ENCODE measurements at regions not wholly inside any gene's neighbourhood (a gene's known extent, or its start where the extent isn't known, plus 50 kb on each side); places are given as distances from the start of the nearest gene placed in this dataset.

GRCh38 chr7:45461026-45461425 lies 113.1 kb upstream of the ADCY1 start:
- DNase-seq (ENCODE audit: extremely low spot score): no peak
- no peak for TF ChIP-seq CTCF (IDR thresholded peaks at IDR 0.05; ENCODE audit: control extremely low read depth, extremely low read depth, low read depth, missing control alignments)
- POLR2A ChIA-PET: no interaction called here
- CTCF ChIA-PET: no interaction called here

GRCh38 chr7:45469103-45469502 lies 105.1 kb upstream of the ADCY1 start:
- no peak for DNase-seq (ENCODE audit: extremely low spot score)
- ChIA-PET CTCF (no interaction called here), POLR2A (no interaction called here)
- no peak for TF ChIP-seq CTCF (IDR thresholded peaks at IDR 0.05; ENCODE audit: control extremely low read depth, extremely low read depth, low read depth, missing control alignments)

- CTCF ChIA-PET: no interaction called here
These were observed 104.1 kb upstream of the ADCY1 start for GRCh38 chr7:45470031-45470430.

GRCh38 chr7:45479781-45480180 lies 94.4 kb upstream of the ADCY1 start:
- DNase-seq (ENCODE audit: extremely low spot score): no peak
- POLR2A ChIA-PET: no interaction called here
- CTCF ChIA-PET: no interaction called here
- no peak for TF ChIP-seq CTCF (IDR thresholded peaks at IDR 0.05; ENCODE audit: control extremely low read depth, extremely low read depth, low read depth, missing control alignments)

More at GRCh38 chr7:45470031-45470430, 104.1 kb upstream of the ADCY1 start:
- no peak for TF ChIP-seq CTCF (IDR thresholded peaks at IDR 0.05; ENCODE audit: control extremely low read depth, extremely low read depth, low read depth, missing control alignments)
- POLR2A ChIA-PET: no interaction called here
- DNase-seq (ENCODE audit: extremely low spot score): no peak

GRCh38 chr7:45482451-45482850 lies 91.7 kb upstream of the ADCY1 start:
- ChIA-PET CTCF (interaction anchor here (1.5 kb wide), 1 partner anchor 16 kb away, joined by 4 read pairs; no protein-coding TSS in a partner anchor), POLR2A (no interaction called here)
- TF ChIP-seq CTCF (IDR thresholded peaks at IDR 0.05; ENCODE audit: control extremely low read depth, extremely low read depth, low read depth, missing control alignments): no peak
- no peak for DNase-seq (ENCODE audit: extremely low spot score)

GRCh38 chr7:45484094-45484493 lies 90.1 kb upstream of the ADCY1 start:
- DNase-seq (ENCODE audit: extremely low spot score): no peak
- CTCF ChIA-PET: no interaction called here
- POLR2A ChIA-PET: no interaction called here
- TF ChIP-seq CTCF (IDR thresholded peaks at IDR 0.05; ENCODE audit: control extremely low read depth, extremely low read depth, low read depth, missing control alignments): no peak

- ChIA-PET CTCF (no interaction called here), POLR2A (no interaction called here)
- TF ChIP-seq CTCF (IDR thresholded peaks at IDR 0.05; ENCODE audit: control extremely low read depth, extremely low read depth, low read depth, missing control alignments): no peak
- DNase-seq (ENCODE audit: extremely low spot score): no peak
These were observed 87.6 kb upstream of the ADCY1 start for GRCh38 chr7:45486575-45486974.

Data from GM10248 (cell line).